ENCODE measurements at regions not wholly inside any gene's neighbourhood (a gene's known extent, or its start where the extent isn't known, plus 50 kb on each side); places are given as distances from the start of the nearest gene placed in this dataset.
A peak's percentile ranks its signal among the peaks of the same experiment; 100 is the strongest.

DNA sequence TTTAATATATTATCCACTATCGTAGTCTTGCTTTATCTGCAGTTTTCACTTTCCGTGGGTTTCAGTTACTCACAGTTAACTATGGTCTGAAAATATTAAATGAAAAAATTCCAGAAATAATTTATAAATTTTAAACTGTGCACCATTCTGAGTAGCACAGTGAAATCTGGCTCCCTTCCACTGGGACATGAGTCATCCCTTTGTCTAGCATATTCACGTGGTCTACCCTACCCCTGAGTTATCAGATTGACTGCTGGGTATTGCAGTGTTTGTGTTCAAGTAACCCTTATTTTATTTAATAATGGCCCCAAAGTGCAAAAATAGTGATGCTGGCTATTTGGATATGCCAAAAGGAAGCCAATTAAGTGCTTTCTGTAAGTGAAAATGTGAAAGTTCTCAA, 539.5 kb upstream of the AGTR1 start:
- H3K4me2 ChIP-seq (ENCODE audit: low read depth, low read length) = no peak overlapping the region
- no peak overlapping the region for H4K5ac ChIP-seq (ENCODE audit: low read depth, low read length)
- no peak overlapping the region for H2BK15ac ChIP-seq (ENCODE audit: low read depth, low read length)
- no peak overlapping the region for H4K91ac ChIP-seq (ENCODE audit: insufficient read depth, low read depth, low read length)
- intact Hi-C loops (cut with micrococcal nuclease) (no loop called here), dilution Hi-C loops (cut with HindIII; ENCODE audit: low sequenced_read_pairs, unreplicated experiment) (no loop called here), in situ Hi-C loops (cut with MboI; ENCODE audit: low sequenced_read_pairs) (no loop called here)
- no peak overlapping the region for H3K23ac ChIP-seq (ENCODE audit: low read depth, low read length)
- H3K4me3 ChIP-seq (ENCODE audit: insufficient read depth, low read depth, low read length) = no peak overlapping the region
- H3K9me1 ChIP-seq (ENCODE audit: insufficient read depth, low read length) = no peaks in the 10 kb centered on the region
- H3K4ac ChIP-seq (ENCODE audit: low read depth, low read length) = no peak overlapping the region
- no peak overlapping the region for H3K27ac ChIP-seq (ENCODE audit: insufficient read depth, low read length)
- H3K14ac ChIP-seq (replicated peaks; ENCODE audit: low read depth, low read length) = no peak overlapping the region
- TF ChIP-seq SMC3 (IDR thresholded peaks at IDR 0.05; ENCODE audit: low read depth, low read length) (no peak), CEBPB (IDR thresholded peaks at IDR 0.05; ENCODE audit: low read depth, low read length) (no peak), POLR2A (IDR thresholded peaks at IDR 0.05; ENCODE audit: low read depth, low read length) (no peak), MXI1 (IDR thresholded peaks at IDR 0.05; ENCODE audit: borderline replicate concordance, low read depth, low read length) (no peak), MAFK (IDR thresholded peaks at IDR 0.05; ENCODE audit: low read depth, low read length) (no peak), NFE2L2 (IDR thresholded peaks at IDR 0.05; ENCODE audit: low read depth, low read length) (no peak), RAD21 (IDR thresholded peaks at IDR 0.05; ENCODE audit: low read length) (no peak), RCOR1 (IDR thresholded peaks at IDR 0.05; ENCODE audit: insufficient replicate concordance, low read length) (no peak), CHD1 (IDR thresholded peaks at IDR 0.05; ENCODE audit: low read depth, low read length) (no peak), MAZ (IDR thresholded peaks at IDR 0.05; ENCODE audit: borderline replicate concordance, low read depth, low read length) (no peak), FOS (IDR thresholded peaks at IDR 0.05; ENCODE audit: low read depth, low read length) (no peak), BHLHE40 (IDR thresholded peaks at IDR 0.05; ENCODE audit: low read depth, low read length) (no peak), RFX5 (IDR thresholded peaks at IDR 0.05; ENCODE audit: low read depth, low read length) (no peak)
- TF ChIP-seq, protein P1, sequence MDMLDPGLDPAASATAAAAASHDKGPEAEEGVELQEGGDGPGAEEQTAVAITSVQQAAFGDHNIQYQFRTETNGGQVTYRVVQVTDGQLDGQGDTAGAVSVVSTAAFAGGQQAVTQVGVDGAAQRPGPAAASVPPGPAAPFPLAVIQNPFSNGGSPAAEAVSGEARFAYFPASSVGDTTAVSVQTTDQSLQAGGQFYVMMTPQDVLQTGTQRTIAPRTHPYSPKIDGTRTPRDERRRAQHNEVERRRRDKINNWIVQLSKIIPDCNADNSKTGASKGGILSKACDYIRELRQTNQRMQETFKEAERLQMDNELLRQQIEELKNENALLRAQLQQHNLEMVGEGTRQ (IDR thresholded peaks at IDR 0.05; ENCODE audit: low read depth, low read length) = no peak
- TF ChIP-seq, protein P2, sequence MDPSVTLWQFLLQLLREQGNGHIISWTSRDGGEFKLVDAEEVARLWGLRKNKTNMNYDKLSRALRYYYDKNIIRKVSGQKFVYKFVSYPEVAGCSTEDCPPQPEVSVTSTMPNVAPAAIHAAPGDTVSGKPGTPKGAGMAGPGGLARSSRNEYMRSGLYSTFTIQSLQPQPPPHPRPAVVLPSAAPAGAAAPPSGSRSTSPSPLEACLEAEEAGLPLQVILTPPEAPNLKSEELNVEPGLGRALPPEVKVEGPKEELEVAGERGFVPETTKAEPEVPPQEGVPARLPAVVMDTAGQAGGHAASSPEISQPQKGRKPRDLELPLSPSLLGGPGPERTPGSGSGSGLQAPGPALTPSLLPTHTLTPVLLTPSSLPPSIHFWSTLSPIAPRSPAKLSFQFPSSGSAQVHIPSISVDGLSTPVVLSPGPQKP (IDR thresholded peaks at IDR 0.05; ENCODE audit: borderline replicate concordance, low read depth, low read length) = no peak
- TF ChIP-seq, protein P3, sequence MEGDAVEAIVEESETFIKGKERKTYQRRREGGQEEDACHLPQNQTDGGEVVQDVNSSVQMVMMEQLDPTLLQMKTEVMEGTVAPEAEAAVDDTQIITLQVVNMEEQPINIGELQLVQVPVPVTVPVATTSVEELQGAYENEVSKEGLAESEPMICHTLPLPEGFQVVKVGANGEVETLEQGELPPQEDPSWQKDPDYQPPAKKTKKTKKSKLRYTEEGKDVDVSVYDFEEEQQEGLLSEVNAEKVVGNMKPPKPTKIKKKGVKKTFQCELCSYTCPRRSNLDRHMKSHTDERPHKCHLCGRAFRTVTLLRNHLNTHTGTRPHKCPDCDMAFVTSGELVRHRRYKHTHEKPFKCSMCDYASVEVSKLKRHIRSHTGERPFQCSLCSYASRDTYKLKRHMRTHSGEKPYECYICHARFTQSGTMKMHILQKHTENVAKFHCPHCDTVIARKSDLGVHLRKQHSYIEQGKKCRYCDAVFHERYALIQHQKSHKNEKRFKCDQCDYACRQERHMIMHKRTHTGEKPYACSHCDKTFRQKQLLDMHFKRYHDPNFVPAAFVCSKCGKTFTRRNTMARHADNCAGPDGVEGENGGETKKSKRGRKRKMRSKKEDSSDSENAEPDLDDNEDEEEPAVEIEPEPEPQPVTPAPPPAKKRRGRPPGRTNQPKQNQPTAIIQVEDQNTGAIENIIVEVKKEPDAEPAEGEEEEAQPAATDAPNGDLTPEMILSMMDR (conservative IDR thresholded peaks at IDR 0.05; ENCODE audit: low read depth, low read length) = no peak
- no peak overlapping the region for H2BK120ac ChIP-seq (ENCODE audit: low read depth, low read length)
- H3K9ac ChIP-seq (ENCODE audit: low read depth, low read length) = no peak overlapping the region
- H2AK9ac ChIP-seq (replicated peaks; ENCODE audit: low read depth, low read length, poor library complexity) = no peak overlapping the region
- ChIA-PET CTCF (no interaction called here), POLR2A (ENCODE audit: unreplicated experiment) (no interaction called here)
- H2BK20ac ChIP-seq (ENCODE audit: low read depth, low read length) = no peak overlapping the region
- no peaks in the 10 kb centered on the region for H3K79me1 ChIP-seq (ENCODE audit: low read depth in 1 of 2, low read length in 2 of 2)
- no peaks in the 10 kb centered on the region for H3K36me3 ChIP-seq (ENCODE audit: control insufficient read depth, insufficient read depth, low read length)
- H3K18ac ChIP-seq (ENCODE audit: low read depth, low read length) = no peak overlapping the region
- no peak overlapping the region for H2BK5ac ChIP-seq (ENCODE audit: low read depth, low read length, poor library complexity, severe bottlenecking)
- DNase-seq (peak; percentile 62), ATAC-seq (ENCODE audit: low read depth) (no peak)
- BruUV-seq (replicated peaks) = no TSS peak
- H2AK5ac ChIP-seq (ENCODE audit: low read depth, low read length) = no peak overlapping the region
- no peaks in the 10 kb centered on the region for H3K4me1 ChIP-seq (ENCODE audit: control insufficient read depth, insufficient read depth, low read length)
- H4K8ac ChIP-seq (ENCODE audit: low read depth in 2 of 2, low read length in 2 of 2) = no peak overlapping the region
- H3K56ac ChIP-seq (ENCODE audit: extremely low read depth, insufficient read depth, low read length) = no peak overlapping the region
- WGBS, 2 experiments (ENCODE audit: extremely low coverage in 2 of 2, insufficient read length in 1 of 2) = no CpG with 5 or more reads among the region's 3 CpGs
- no peak overlapping the region for H2AFZ ChIP-seq (replicated peaks; ENCODE audit: low read length, poor library complexity)
- no peaks in the 10 kb centered on the region for H3K27me3 ChIP-seq (ENCODE audit: control insufficient read depth, insufficient read depth, low read length)
- H3K9me3 ChIP-seq (ENCODE audit: control insufficient read depth, insufficient read depth, low read length) = no peaks in the 10 kb centered on the region
- H4K20me1 ChIP-seq (ENCODE audit: insufficient read depth, low read length) = no peaks in the 10 kb centered on the region

Data from IMR-90 (cell line).